ENCODE measurements at regions not wholly inside any gene's neighbourhood (a gene's known extent, or its start where the extent isn't known, plus 50 kb on each side); places are given as distances from the start of the nearest gene placed in this dataset.

DNA sequence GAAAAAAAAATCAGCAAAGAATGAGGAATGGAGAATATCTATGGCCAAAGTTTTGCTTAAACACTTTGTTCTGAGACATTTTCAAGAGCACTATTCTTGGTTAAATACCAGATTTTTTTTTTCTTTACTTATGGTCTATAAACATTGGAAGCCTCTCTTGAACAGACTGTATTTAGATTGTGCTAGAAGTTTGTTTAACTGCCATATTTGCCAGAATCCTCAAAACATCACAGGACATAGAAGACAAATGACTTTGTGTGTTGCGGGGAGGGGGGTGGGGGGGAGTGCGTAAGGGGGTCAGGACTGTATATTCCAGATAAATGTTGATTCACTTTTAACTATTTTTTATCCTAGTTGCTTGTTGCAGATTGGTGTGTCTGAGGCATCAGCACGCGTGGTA lies 262.0 kb downstream of the MEIS1 start:
- in situ Hi-C loops (cut with MboI) (no loop called here), intact Hi-C loops (cut with micrococcal nuclease; ENCODE audit: unreplicated experiment) (no loop called here)
- no peak overlapping the region for H3K4me3 ChIP-seq
- no peak overlapping the region for H3K9ac ChIP-seq (ENCODE audit: control insufficient read depth, insufficient read depth, low read length)
- BruUV-seq (replicated peaks), result no TSS peak
- DNase-seq (ENCODE audit: low read depth, low spot score) (no peak), FAIRE-seq (no peak), ATAC-seq (no peak)
- H3K9me3 ChIP-seq (replicated peaks; ENCODE audit: control insufficient read depth, insufficient read depth, low read length), result no peaks in the 10 kb centered on the region
- ChIA-PET POLR2A (no interaction called here), RAD21 (ENCODE audit: unreplicated experiment) (no interaction called here), SMC1A (ENCODE audit: uncharacterized antibody, unreplicated experiment) (no interaction called here), CTCF (no interaction called here)
- no peaks in the 10 kb centered on the region; a peak in 1 of 4 replicates for H3K27me3 ChIP-seq (replicated peaks in 1 of 2; ENCODE audit: control insufficient read depth in 2 of 2, insufficient read depth in 2 of 2, low read length in 1 of 2)
- no peak overlapping the region for H3K27ac ChIP-seq (ENCODE audit: control insufficient read depth, insufficient read depth)
- H3K36me3 ChIP-seq (ENCODE audit: control insufficient read depth in 2 of 2, insufficient read depth in 2 of 2, low read length in 1 of 2), result no peaks in the 10 kb centered on the region
- WGBS (ENCODE audit: insufficient coverage, insufficient replicate concordance, low lambda C conversion rate, missing lambda C conversion rate), result 100% methylated on average over 2 of the region's 4 CpGs
- no peak overlapping the region for H2AFZ ChIP-seq (ENCODE audit: control insufficient read depth, low read depth, low read length)
- no peaks in the 10 kb centered on the region for H4K20me1 ChIP-seq (ENCODE audit: control insufficient read depth, insufficient read depth)
- H3K4me2 ChIP-seq (ENCODE audit: control insufficient read depth, insufficient read depth), result no peak overlapping the region
- no peaks in the 10 kb centered on the region for H3K79me2 ChIP-seq (ENCODE audit: control insufficient read depth, insufficient read depth, low read length)
- no peaks in the 10 kb centered on the region for H3K4me1 ChIP-seq (ENCODE audit: control insufficient read depth, insufficient read depth, low read length)
- TF ChIP-seq RAD51 (IDR thresholded peaks at IDR 0.05) (no peak), MXI1 (IDR thresholded peaks at IDR 0.05; ENCODE audit: low read depth, low read length) (no peak), NRF1 (conservative IDR thresholded peaks at IDR 0.05; ENCODE audit: low read depth, low read length) (no peak), RBBP5 (conservative IDR thresholded peaks at IDR 0.05) (no peak), RAD21 (IDR thresholded peaks at IDR 0.05; ENCODE audit: insufficient read depth, low read depth, low read length) (no peak), CREB1 (IDR thresholded peaks at IDR 0.05; ENCODE audit: low read depth) (no peak), TBL1XR1 (IDR thresholded peaks at IDR 0.05; ENCODE audit: low read depth, low read length) (no peak), POLR2A (IDR thresholded peaks at IDR 0.05; ENCODE audit: low read depth, low read length) (no peak), NFXL1 (IDR thresholded peaks at IDR 0.05; ENCODE audit: borderline replicate concordance) (no peak)
- TF ChIP-seq, protein P1, sequence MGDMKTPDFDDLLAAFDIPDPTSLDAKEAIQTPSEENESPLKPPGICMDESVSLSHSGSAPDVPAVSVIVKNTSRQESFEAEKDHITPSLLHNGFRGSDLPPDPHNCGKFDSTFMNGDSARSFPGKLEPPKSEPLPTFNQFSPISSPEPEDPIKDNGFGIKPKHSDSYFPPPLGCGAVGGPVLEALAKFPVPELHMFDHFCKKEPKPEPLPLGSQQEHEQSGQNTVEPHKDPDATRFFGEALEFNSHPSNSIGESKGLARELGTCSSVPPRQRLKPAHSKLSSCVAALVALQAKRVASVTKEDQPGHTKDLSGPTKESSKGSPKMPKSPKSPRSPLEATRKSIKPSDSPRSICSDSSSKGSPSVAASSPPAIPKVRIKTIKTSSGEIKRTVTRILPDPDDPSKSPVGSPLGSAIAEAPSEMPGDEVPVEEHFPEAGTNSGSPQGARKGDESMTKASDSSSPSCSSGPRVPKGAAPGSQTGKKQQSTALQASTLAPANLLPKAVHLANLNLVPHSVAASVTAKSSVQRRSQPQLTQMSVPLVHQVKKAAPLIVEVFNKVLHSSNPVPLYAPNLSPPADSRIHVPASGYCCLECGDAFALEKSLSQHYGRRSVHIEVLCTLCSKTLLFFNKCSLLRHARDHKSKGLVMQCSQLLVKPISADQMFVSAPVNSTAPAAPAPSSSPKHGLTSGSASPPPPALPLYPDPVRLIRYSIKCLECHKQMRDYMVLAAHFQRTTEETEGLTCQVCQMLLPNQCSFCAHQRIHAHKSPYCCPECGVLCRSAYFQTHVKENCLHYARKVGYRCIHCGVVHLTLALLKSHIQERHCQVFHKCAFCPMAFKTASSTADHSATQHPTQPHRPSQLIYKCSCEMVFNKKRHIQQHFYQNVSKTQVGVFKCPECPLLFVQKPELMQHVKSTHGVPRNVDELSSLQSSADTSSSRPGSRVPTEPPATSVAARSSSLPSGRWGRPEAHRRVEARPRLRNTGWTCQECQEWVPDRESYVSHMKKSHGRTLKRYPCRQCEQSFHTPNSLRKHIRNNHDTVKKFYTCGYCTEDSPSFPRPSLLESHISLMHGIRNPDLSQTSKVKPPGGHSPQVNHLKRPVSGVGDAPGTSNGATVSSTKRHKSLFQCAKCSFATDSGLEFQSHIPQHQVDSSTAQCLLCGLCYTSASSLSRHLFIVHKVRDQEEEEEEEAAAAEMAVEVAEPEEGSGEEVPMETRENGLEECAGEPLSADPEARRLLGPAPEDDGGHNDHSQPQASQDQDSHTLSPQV (IDR thresholded peaks at IDR 0.05), result no peak
- TF ChIP-seq, protein P2, sequence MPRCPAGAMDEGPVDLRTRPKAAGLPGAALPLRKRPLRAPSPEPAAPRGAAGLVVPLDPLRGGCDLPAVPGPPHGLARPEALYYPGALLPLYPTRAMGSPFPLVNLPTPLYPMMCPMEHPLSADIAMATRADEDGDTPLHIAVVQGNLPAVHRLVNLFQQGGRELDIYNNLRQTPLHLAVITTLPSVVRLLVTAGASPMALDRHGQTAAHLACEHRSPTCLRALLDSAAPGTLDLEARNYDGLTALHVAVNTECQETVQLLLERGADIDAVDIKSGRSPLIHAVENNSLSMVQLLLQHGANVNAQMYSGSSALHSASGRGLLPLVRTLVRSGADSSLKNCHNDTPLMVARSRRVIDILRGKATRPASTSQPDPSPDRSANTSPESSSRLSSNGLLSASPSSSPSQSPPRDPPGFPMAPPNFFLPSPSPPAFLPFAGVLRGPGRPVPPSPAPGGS (IDR thresholded peaks at IDR 0.05; ENCODE audit: borderline replicate concordance, insufficient read depth, low read depth, low read length, poor library complexity, severe bottlenecking), result no peak
- TF ChIP-seq, protein P3, sequence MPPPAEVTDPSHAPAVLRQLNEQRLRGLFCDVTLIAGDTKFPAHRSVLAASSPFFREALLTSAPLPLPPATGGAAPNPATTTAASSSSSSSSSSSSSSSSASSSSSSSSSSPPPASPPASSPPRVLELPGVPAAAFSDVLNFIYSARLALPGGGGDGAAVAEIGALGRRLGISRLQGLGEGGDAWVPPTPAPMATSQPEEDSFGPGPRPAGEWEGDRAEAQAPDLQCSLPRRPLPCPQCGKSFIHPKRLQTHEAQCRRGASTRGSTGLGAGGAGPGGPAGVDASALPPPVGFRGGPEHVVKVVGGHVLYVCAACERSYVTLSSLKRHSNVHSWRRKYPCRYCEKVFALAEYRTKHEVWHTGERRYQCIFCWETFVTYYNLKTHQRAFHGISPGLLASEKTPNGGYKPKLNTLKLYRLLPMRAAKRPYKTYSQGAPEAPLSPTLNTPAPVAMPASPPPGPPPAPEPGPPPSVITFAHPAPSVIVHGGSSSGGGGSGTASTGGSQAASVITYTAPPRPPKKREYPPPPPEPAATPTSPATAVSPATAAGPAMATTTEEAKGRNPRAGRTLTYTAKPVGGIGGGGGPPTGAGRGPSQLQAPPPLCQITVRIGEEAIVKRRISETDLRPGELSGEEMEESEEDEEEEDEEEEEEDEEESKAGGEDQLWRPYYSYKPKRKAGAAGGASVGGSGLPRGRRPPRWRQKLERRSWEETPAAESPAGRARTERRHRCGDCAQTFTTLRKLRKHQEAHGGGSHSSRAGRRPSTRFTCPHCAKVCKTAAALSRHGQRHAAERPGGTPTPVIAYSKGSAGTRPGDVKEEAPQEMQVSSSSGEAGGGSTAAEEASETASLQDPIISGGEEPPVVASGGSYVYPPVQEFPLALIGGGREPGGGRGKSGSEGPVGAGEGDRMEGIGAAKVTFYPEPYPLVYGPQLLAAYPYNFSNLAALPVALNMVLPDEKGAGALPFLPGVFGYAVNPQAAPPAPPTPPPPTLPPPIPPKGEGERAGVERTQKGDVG (CRISPR knock-in tag; IDR thresholded peaks at IDR 0.05), result no peak

Data from GM12878 (cell line).